Neural cell (in vitro differentiated cells): ENCODE measurements at regions not wholly inside any gene's neighbourhood (a gene's known extent, or its start where the extent isn't known, plus 50 kb on each side); places are given as distances from the start of the nearest gene placed in this dataset.

ENCODE experiments used
- CTCF ChIP-seq: fragments of 450-650 bp; IDR thresholded peaks from 2 replicates; pipeline ENCODE4 v1.5.1; 2014; ENCODE audit warnings: antibody characterized with exemption, mild to moderate bottlenecking, moderate library complexity; ENCODE audit not compliant: poor library complexity, severe bottlenecking
- POLR2AphosphoS5 ChIP-seq: IDR thresholded peaks from 2 replicates; pipeline ENCODE4 v1.6.1; 2012

DNA sequence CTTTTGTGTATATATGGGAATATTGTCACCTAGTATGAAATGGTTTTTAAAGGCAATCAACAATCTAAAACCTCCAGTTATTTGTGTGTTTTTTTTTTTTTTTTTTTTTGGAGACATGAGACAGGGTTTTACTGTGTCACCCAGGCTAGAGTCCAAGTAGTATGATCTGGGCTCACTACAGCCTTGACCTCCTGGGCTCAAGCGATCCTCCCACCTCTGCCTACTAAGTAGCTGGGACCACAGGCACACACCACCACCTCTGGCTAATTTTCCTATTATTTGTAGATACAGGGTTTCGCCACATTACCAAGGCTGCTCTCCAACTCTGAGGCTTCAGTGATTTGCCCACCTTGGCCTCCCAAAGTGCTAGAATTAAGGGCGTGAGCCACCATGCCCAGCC, 349.9 kb downstream of the UTRN start:
- TF ChIP-seq CTCF: no peak
- no peak for TF ChIP-seq POLR2AphosphoS5
